Esophagus muscularis mucosa (tissue), 4 donors: ENCODE measurements at regions not wholly inside any gene's neighbourhood (a gene's known extent, or its start where the extent isn't known, plus 50 kb on each side); places are given as distances from the start of the nearest gene placed in this dataset.
"Not testable (repeated sequence)": the region's sequence is repeated elsewhere in the genome, so short reads cannot be mapped to it uniquely, and the experiment has no call there.

Experiments
- DNase-seq: peaks from one replicate; pipeline ENCODE4 v3.0.0-alpha.2; 2017; ENCODE audit errors: extremely low spot score
- H3K27ac ChIP-seq, 4 donors: fragments of 200-600 bp; sonication (generic); replicated peaks in 1 of 4; 1 replicate in 3 of 4; 2 replicates in 1 of 4; pipeline ENCODE4 v1.5.1; 2016 to 2019; ENCODE audit warnings: mild to moderate bottlenecking in 1 of 4
- H3K27me3 ChIP-seq, 4 donors: fragments of 200-600 bp; sonication (generic); one replicate each; pipeline versions ENCODE4 v1.5.1 to v1.6.0; 2016 to 2019
- H3K36me3 ChIP-seq, 4 donors: fragments of 200-600 bp; sonication (generic); one replicate each; pipeline ENCODE4 v1.5.1; 2016 to 2019
- H3K4me1 ChIP-seq, 4 donors: fragments of 200-600 bp; sonication (generic); one replicate each; pipeline ENCODE4 v1.5.1; 2016 to 2019
- H3K4me3 ChIP-seq, 4 donors: fragments of 200-600 bp; sonication (generic); 1 replicate in 2 of 4; 2 replicates in 2 of 4; pipeline ENCODE4 v1.5.1; 2016 to 2019; ENCODE audit warnings: mild to moderate bottlenecking in 4 of 4, moderate library complexity in 1 of 4
- H3K9me3 ChIP-seq, 4 donors: fragments of 200-600 bp; sonication (generic); 1 replicate in 3 of 4; 2 replicates in 1 of 4; pipeline ENCODE4 v1.5.1; 2016 to 2019
- CTCF ChIP-seq, 3 experiments: fragments of 200-600 bp in 2 of 3; fragments of 450-650 bp in 1 of 3; sonication (generic) in 2 of 3; IDR thresholded peaks; one replicate each; pipeline ENCODE4 v1.5.1; 2017 to 2019; ENCODE audit warnings: antibody characterized with exemption in 3 of 3, mild to moderate bottlenecking in 2 of 3, moderate library complexity in 1 of 3
- EP300 ChIP-seq: sonication (generic); formaldehyde crosslinking; IDR thresholded peaks from one replicate; pipeline ENCODE4 v1.6.1; 2017; ENCODE audit warnings: antibody characterized with exemption
- POLR2A ChIP-seq: fragments of 450-650 bp; IDR thresholded peaks from one replicate; pipeline ENCODE4 v1.6.1; 2017; ENCODE audit warnings: antibody characterized with exemption, moderate library complexity, mild to moderate bottlenecking, low read depth
- POLR2AphosphoS5 ChIP-seq, 2 donors: sonication (generic); formaldehyde crosslinking; IDR thresholded peaks; one replicate each; pipeline ENCODE4 v1.6.1; 2017; ENCODE audit warnings: antibody characterized with exemption in 2 of 2
- WGBS: methylation state at CpG from one replicate; pipeline ENCODE4 v1.1.5; 2018; 5-methylcytosine and 5-hydroxymethylcytosine counted together
- intact Hi-C: fragments of 100-400 bp; cut with DNase I; formaldehyde crosslinking; loops from one replicate; pipeline ENCODE4 v1.15.1; 2023

GRCh38 chr20:40900666-40901215 is 127.9 kb upstream of the TOP1 start:
- 98% methylated on average over 2 of the region's 2 CpGs for WGBS
- intact Hi-C loops, result no loop called here

GRCh38 chr20:40902661-40903060 is 126.0 kb upstream of the TOP1 start:
- TF ChIP-seq EP300 (no peak), POLR2A (no peak), POLR2AphosphoS5 (IDR thresholded peaks at IDR 0.05) (no peak), CTCF (IDR thresholded peaks at IDR 0.05) (no peak)

More at GRCh38 chr20:40900666-40901215, 127.9 kb upstream of the TOP1 start:
- H3K27me3 ChIP-seq, result peaks cover 0 to 7% (median 0%) of the 10 kb centered on the region in 4 donors
- no peak for DNase-seq
- no peak overlapping the region for H3K27ac ChIP-seq
- no peaks in the 10 kb centered on the region for H3K36me3 ChIP-seq
- H3K4me1 ChIP-seq, result no peaks in the 10 kb centered on the region
- H3K4me3 ChIP-seq, result no peak overlapping the region
- peaks cover 0 to 3% (median 0%) of the 10 kb centered on the region in 4 donors for H3K9me3 ChIP-seq
- TF ChIP-seq POLR2AphosphoS5 (IDR thresholded peaks at IDR 0.05) (no peak), EP300 (no peak), CTCF (IDR thresholded peaks at IDR 0.05) (no peak), POLR2A (no peak)

GRCh38 chr20:40908309-40908708 is 120.3 kb upstream of the TOP1 start:
- peaks cover 0 to 7% (median 0%) of the 10 kb centered on the region in 4 donors for H3K27me3 ChIP-seq
- H3K4me3 ChIP-seq, result no peak overlapping the region
- peaks cover 0 to 15% (median 0%) of the 10 kb centered on the region in 4 donors for H3K9me3 ChIP-seq
- no peak for TF ChIP-seq POLR2A
- no peak for TF ChIP-seq POLR2AphosphoS5 (IDR thresholded peaks at IDR 0.05)
- TF ChIP-seq EP300, result no peak
- TF ChIP-seq CTCF (IDR thresholded peaks at IDR 0.05), result no peak
- H3K36me3 ChIP-seq, result no peaks in the 10 kb centered on the region
- no peak for DNase-seq
- intact Hi-C loops, result no loop called here
- H3K27ac ChIP-seq, result no peak overlapping the region
- H3K4me1 ChIP-seq, result no peaks in the 10 kb centered on the region
- 93% methylated on average over 5 of the region's 5 CpGs for WGBS

More at GRCh38 chr20:40902661-40903060, 126.0 kb upstream of the TOP1 start:
- Histone ChIP-seq H3K27me3 (no peaks in the 10 kb centered on the region), H3K9me3 (peaks cover 0 to 7% (median 0%) of the 10 kb centered on the region in 4 donors), H3K4me1 (no peaks in the 10 kb centered on the region), H3K4me3 (no peak overlapping the region), H3K36me3 (no peaks in the 10 kb centered on the region), H3K27ac (no peak overlapping the region)
- 58% methylated on average over 1 of the region's 1 CpG for WGBS
- no peak for DNase-seq
- intact Hi-C loops, result no loop called here

GRCh38 chr20:40909489-40909888 is 119.1 kb upstream of the TOP1 start:
- 89% methylated on average over 16 of the region's 16 CpGs for WGBS
- H3K4me1 ChIP-seq, H3K27ac ChIP-seq, H3K36me3 ChIP-seq, DNase-seq, H3K27me3 ChIP-seq, intact Hi-C loops, H3K4me3 ChIP-seq: not testable (repeated sequence)
- H3K9me3 ChIP-seq, result peaks cover 0 to 15% (median 0%) of the 10 kb centered on the region in 4 donors

- DNase-seq, H3K27ac ChIP-seq, H3K27me3 ChIP-seq, H3K4me3 ChIP-seq, intact Hi-C loops, H3K4me1 ChIP-seq, H3K36me3 ChIP-seq: not testable (repeated sequence)
- H3K9me3 ChIP-seq, result peaks cover 0 to 15% (median 0%) of the 10 kb centered on the region in 4 donors
- 98% methylated on average over 13 of the region's 23 CpGs for WGBS
Measured at GRCh38 chr20:40910436-40910835, 118.2 kb upstream of the TOP1 start.

- H3K27me3 ChIP-seq, intact Hi-C loops, H3K27ac ChIP-seq, H3K36me3 ChIP-seq, DNase-seq, H3K9me3 ChIP-seq, H3K4me1 ChIP-seq, H3K4me3 ChIP-seq: not testable (repeated sequence)
- WGBS, result 96% methylated on average over 13 of the region's 27 CpGs
Measured at GRCh38 chr20:40911152-40911551, 117.5 kb upstream of the TOP1 start.
